Tibial nerve (tissue), 4 donors: ENCODE measurements at regions not wholly inside any gene's neighbourhood (a gene's known extent, or its start where the extent isn't known, plus 50 kb on each side); places are given as distances from the start of the nearest gene placed in this dataset.
"Not testable (repeated sequence)": the region's sequence is repeated elsewhere in the genome, so short reads cannot be mapped to it uniquely, and the experiment has no call there.

Experiments used
- DNase-seq, 2 donors: peaks; one replicate each; pipeline ENCODE4 v3.0.0-alpha.2; 2019; ENCODE audit warnings: low spot score in 2 of 2
- H3K27ac ChIP-seq, 4 donors: fragments of 200-600 bp; sonication (generic) in 3 of 4; one replicate each; pipeline ENCODE4 v1.5.1; 2017 to 2019; ENCODE audit warnings: mild to moderate bottlenecking in 1 of 4
- H3K27me3 ChIP-seq, 2 donors: fragments of 200-600 bp; sonication (generic) in 1 of 2; one replicate each; pipeline versions ENCODE4 v1.5.1 to v1.6.0; 2017 to 2019
- H3K36me3 ChIP-seq, 3 donors: fragments of 200-600 bp; sonication (generic); one replicate each; pipeline ENCODE4 v1.5.1; 2018 to 2019
- H3K4me1 ChIP-seq, 4 donors: fragments of 200-600 bp; sonication (generic) in 3 of 4; one replicate each; pipeline ENCODE4 v1.5.1; 2017 to 2019
- H3K4me3 ChIP-seq, 4 donors: fragments of 200-600 bp; sonication (generic) in 3 of 4; one replicate each; pipeline ENCODE4 v1.5.1; 2017 to 2019; ENCODE audit warnings: mild to moderate bottlenecking in 1 of 4, moderate library complexity in 1 of 4
- H3K9me3 ChIP-seq, 4 donors: fragments of 200-600 bp; sonication (generic) in 3 of 4; one replicate each; pipeline ENCODE4 v1.5.1; 2017 to 2019
- CTCF ChIP-seq, 5 experiments: fragments of 200-600 bp in 3 of 5; fragments of 450-650 bp in 2 of 5; sonication (generic) in 3 of 5; IDR thresholded peaks; one replicate each; pipeline ENCODE4 v1.5.1; 2016 to 2019; ENCODE audit warnings: antibody characterized with exemption in 5 of 5, mild to moderate bottlenecking in 3 of 5, moderate library complexity in 2 of 5
- EP300 ChIP-seq, 2 donors: sonication (generic); formaldehyde crosslinking; IDR thresholded peaks; one replicate each; pipeline ENCODE4 v1.6.1; 2017; ENCODE audit warnings: antibody characterized with exemption in 2 of 2, mild to moderate bottlenecking in 1 of 2
- POLR2A ChIP-seq, 2 donors: fragments of 450-650 bp; IDR thresholded peaks; one replicate each; pipeline ENCODE4 v1.6.1; 2017; ENCODE audit warnings: antibody characterized with exemption in 2 of 2, mild to moderate bottlenecking in 2 of 2, moderate library complexity in 2 of 2
- WGBS, 2 donors: methylation state at CpG; one replicate each; pipeline ENCODE4 v1.1.5; 2018; 5-methylcytosine and 5-hydroxymethylcytosine counted together

DNA sequence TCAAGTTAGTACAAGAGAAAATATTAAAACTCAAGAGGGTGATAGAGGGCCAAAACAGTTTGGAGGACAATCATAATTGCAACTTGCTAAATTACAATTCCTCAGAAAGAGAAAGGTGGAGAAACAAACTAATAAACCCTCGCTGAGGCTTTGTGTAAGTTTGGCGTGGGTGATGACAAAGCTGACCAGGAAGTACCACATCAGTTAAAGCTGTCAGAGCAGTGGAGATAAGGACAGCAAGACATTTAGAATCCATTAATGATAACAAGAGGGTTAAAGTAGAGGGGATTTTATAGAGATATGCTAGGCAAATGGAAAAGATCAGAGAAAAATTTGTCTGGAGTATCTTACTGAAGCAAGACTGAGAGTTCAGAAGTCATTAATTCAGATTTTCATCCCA, 334.4 kb downstream of the TFAP2B start:
- Histone ChIP-seq H3K4me3 (no peak overlapping the region), H3K4me1 (no peaks in the 10 kb centered on the region), H3K27ac (no peak overlapping the region), H3K27me3 (no peaks in the 10 kb centered on the region), H3K36me3 (no peaks in the 10 kb centered on the region), H3K9me3 (no peaks in the 10 kb centered on the region)
- TF ChIP-seq EP300 (IDR thresholded peaks at IDR 0.05) (no peak), POLR2A (IDR thresholded peaks at IDR 0.05) (no peak), CTCF (IDR thresholded peaks at IDR 0.05) (no peak)
- no peak for DNase-seq
- 52 to 58% methylated on average over 2 of the region's 2 CpGs for WGBS, 2 donors

GRCh38 chr6:51154925-51155324, 336.3 kb downstream of the TFAP2B start:
- H3K4me1 ChIP-seq, DNase-seq, H3K4me3 ChIP-seq, H3K9me3 ChIP-seq, H3K36me3 ChIP-seq, H3K27me3 ChIP-seq, H3K27ac ChIP-seq: not testable (repeated sequence)
- 78 to 88% methylated on average over 1 of the region's 1 CpG for WGBS, 2 donors

- DNase-seq, H3K4me1 ChIP-seq, H3K9me3 ChIP-seq, H3K27me3 ChIP-seq, H3K36me3 ChIP-seq, H3K4me3 ChIP-seq, H3K27ac ChIP-seq: not testable (repeated sequence)
- WGBS, 2 donors: 69 to 83% methylated on average over 1 of the region's 1 CpG
Observed at GRCh38 chr6:51159260-51159659, 340.6 kb downstream of the TFAP2B start.

DNA sequence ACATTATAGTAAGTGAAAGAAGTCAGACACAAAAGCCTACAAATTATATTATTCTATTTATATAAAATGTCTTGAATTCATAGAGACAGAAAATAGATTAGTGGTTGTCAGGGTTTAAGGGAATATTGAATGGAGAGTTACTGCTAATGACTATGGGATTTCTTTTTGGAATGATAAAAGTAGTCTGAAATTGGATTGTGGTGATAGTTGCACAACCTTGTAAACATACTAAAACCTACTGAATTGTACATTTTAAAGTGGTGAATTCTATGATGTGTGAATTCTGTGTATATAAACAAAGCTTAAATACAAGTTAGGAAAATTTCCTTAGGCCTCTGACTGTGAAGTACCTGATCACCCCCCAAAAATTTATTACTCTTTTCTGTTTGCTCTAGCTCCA, 343.1 kb downstream of the TFAP2B start:
- Histone ChIP-seq H3K27ac (no peak overlapping the region), H3K4me3 (no peak overlapping the region), H3K4me1 (no peaks in the 10 kb centered on the region), H3K27me3 (no peaks in the 10 kb centered on the region), H3K9me3 (peaks cover 0 to 10% (median 2%) of the 10 kb centered on the region in 4 donors), H3K36me3 (no peaks in the 10 kb centered on the region)
- no peak for TF ChIP-seq CTCF (IDR thresholded peaks at IDR 0.05)
- no peak for TF ChIP-seq POLR2A (IDR thresholded peaks at IDR 0.05)
- no peak for DNase-seq

DNA sequence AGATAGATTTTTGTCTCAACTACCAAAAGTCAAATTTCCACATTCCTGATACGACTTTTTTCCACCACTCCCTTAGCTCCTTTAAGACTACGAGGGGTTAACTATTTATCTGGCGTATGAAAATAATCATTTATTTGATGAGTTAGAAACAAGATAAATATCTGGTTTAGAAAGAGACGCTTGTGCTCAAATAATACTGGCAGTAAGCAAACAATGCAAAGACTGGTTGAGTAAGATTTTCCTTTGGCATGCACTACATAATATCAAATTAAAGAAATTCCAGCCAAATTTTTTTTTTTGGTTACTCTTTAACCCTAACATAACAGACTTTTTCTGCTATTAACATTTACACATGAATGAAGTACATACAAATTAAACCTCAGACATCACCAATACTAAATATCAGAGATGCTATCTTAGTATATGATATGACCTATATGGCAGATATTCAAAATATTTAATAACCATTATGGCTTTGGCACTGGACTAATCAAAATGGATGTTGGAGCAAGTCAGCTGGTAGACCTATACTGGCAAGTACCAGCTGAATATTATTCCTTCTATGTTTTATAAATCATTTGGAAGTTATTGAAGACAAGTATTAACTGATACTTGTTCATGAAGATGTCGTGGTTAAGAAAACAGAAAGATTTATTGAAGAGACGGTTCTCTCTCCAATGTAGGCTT, 345.3 kb downstream of the TFAP2B start:
- no peak overlapping the region for H3K4me3 ChIP-seq
- no peaks in the 10 kb centered on the region for H3K27me3 ChIP-seq
- H3K4me1 ChIP-seq: no peaks in the 10 kb centered on the region
- DNase-seq: no peak
- H3K9me3 ChIP-seq: peaks cover 0 to 10% (median 2%) of the 10 kb centered on the region in 4 donors
- WGBS, 2 donors: 75 to 76% methylated on average over 6 of the region's 6 CpGs
- H3K27ac ChIP-seq: no peak overlapping the region
- TF ChIP-seq EP300 (IDR thresholded peaks at IDR 0.05) (no peak), CTCF (IDR thresholded peaks at IDR 0.05) (no peak), POLR2A (IDR thresholded peaks at IDR 0.05) (no peak)
- no peaks in the 10 kb centered on the region for H3K36me3 ChIP-seq

- H3K4me1 ChIP-seq: no peaks in the 10 kb centered on the region
- H3K9me3 ChIP-seq: peaks cover 0 to 10% (median 3%) of the 10 kb centered on the region in 4 donors
- no peak overlapping the region for H3K27ac ChIP-seq
- WGBS, 2 donors: 33 to 40% methylated on average over 1 of the region's 1 CpG
- H3K27me3 ChIP-seq: no peaks in the 10 kb centered on the region
- no peak overlapping the region for H3K4me3 ChIP-seq
- no peaks in the 10 kb centered on the region for H3K36me3 ChIP-seq
- no peak for DNase-seq
- no peak for TF ChIP-seq EP300 (IDR thresholded peaks at IDR 0.05)
- no peak for TF ChIP-seq POLR2A (IDR thresholded peaks at IDR 0.05)
- TF ChIP-seq CTCF (IDR thresholded peaks at IDR 0.05): no peak
Observed at GRCh38 chr6:51166914-51167313, 348.2 kb downstream of the TFAP2B start.
